ENCODE measurements at regions not wholly inside any gene's neighbourhood (a gene's known extent, or its start where the extent isn't known, plus 50 kb on each side); places are given as distances from the start of the nearest gene placed in this dataset.
"Not testable (repeated sequence)": the region's sequence is repeated elsewhere in the genome, so short reads cannot be mapped to it uniquely, and the experiment has no call there.

GRCh38 chr6:85005494-85005893, 241.1 kb upstream of the TBX18 start:
- CTCF ChIA-PET: no interaction called here

DNA sequence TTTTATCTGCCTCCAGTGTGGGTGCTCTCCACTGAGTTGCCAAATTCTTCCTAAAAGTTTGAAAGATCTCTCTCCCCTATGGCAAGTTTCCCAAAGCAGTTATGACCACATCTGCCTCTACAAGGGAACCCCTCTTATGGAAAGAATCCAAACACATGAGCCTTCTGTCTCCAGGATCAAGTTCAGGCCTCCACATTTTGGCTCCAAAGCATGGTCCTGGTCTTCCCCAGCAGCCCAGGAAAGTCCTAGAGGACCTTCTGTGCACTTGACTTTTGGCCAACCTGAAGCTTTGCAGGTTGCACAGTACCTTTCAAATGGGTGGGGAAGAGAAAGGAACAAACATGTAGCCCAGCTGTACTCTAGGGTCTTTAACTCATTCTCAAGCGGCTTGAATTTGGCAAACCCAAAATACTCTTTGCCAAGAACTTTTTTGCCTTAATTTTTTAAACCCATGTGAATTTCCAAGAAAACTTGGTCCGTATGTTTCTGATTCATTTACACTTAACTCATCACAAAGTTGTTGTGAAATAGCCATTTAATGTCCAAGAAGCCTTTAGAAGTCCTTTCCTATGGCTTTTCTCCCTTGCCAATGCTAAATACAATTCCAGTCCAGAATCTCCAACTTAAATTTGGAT, 240.1 kb upstream of the TBX18 start:
- ATAC-seq (ENCODE audit: low read depth): no peak
- ChIA-PET CTCF (no interaction called here), POLR2A (no interaction called here)
- Mint-ChIP-seq H3K4me1 (no peaks in the 10 kb centered on the region), H3K27me3 (no peaks in the 10 kb centered on the region), H3K36me3 (ENCODE audit: low read depth) (no peaks in the 10 kb centered on the region), H3K27ac (no peak overlapping the region), H3K4me3 (no peak overlapping the region), H3K9me3 (no peaks in the 10 kb centered on the region)
- intact Hi-C loops (cut with micrococcal nuclease): no loop called here
- TF ChIP-seq, protein P1, sequence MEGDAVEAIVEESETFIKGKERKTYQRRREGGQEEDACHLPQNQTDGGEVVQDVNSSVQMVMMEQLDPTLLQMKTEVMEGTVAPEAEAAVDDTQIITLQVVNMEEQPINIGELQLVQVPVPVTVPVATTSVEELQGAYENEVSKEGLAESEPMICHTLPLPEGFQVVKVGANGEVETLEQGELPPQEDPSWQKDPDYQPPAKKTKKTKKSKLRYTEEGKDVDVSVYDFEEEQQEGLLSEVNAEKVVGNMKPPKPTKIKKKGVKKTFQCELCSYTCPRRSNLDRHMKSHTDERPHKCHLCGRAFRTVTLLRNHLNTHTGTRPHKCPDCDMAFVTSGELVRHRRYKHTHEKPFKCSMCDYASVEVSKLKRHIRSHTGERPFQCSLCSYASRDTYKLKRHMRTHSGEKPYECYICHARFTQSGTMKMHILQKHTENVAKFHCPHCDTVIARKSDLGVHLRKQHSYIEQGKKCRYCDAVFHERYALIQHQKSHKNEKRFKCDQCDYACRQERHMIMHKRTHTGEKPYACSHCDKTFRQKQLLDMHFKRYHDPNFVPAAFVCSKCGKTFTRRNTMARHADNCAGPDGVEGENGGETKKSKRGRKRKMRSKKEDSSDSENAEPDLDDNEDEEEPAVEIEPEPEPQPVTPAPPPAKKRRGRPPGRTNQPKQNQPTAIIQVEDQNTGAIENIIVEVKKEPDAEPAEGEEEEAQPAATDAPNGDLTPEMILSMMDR (IDR thresholded peaks at IDR 0.05): no peak
- no peak for DNase-seq

More at GRCh38 chr6:85005494-85005893, 241.1 kb upstream of the TBX18 start:
- POLR2A ChIA-PET: no interaction called here
- Mint-ChIP-seq H3K27me3 (no peaks in the 10 kb centered on the region), H3K4me3 (no peak overlapping the region), H3K4me1 (no peaks in the 10 kb centered on the region), H3K9me3 (no peaks in the 10 kb centered on the region), H3K27ac (no peak overlapping the region), H3K36me3 (ENCODE audit: low read depth) (no peaks in the 10 kb centered on the region)
- DNase-seq (no peak), ATAC-seq (ENCODE audit: low read depth) (no peak)
- TF ChIP-seq, protein P1 (IDR thresholded peaks at IDR 0.05): no peak
- intact Hi-C loops (cut with micrococcal nuclease): no loop called here

DNA sequence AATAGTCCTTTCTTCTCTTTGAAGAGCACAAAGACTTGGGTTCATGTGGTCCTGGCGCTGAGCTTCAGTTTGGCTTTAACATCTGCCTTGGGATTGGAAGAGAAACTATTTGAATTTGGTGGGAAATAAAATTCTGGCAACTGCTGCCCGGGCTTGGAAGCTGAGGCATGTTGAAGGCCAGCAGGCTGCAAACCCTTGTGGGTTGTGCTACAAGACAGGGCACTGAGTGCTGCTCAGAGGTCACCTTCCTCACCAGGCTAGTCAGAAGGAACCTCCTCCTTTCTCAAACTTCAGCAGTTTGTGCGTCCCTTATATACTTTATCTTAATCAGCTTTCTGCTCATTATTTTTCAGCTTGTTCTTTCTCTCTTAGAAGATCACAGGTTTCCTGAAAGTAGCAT, 238.4 kb upstream of the TBX18 start:
- H3K4me1 Mint-ChIP-seq: no peaks in the 10 kb centered on the region
- POLR2A ChIA-PET: no interaction called here
- DNase-seq: no peak
- H3K9me3 Mint-ChIP-seq: no peaks in the 10 kb centered on the region
- H3K27me3 Mint-ChIP-seq: no peaks in the 10 kb centered on the region
- TF ChIP-seq, protein P1 (IDR thresholded peaks at IDR 0.05): no peak
- ATAC-seq (ENCODE audit: low read depth): no peak
- intact Hi-C loops (cut with micrococcal nuclease): no loop called here
- H3K4me3 Mint-ChIP-seq: no peak overlapping the region
- CTCF ChIA-PET: no interaction called here
- no peak overlapping the region for H3K27ac Mint-ChIP-seq
- no peaks in the 10 kb centered on the region for H3K36me3 Mint-ChIP-seq (ENCODE audit: low read depth)

- H3K9me3 Mint-ChIP-seq: no peaks in the 10 kb centered on the region
- H3K36me3 Mint-ChIP-seq (ENCODE audit: low read depth): no peaks in the 10 kb centered on the region
- ATAC-seq (ENCODE audit: low read depth) (no peak), DNase-seq (no peak)
- H3K27me3 Mint-ChIP-seq: no peaks in the 10 kb centered on the region
- CTCF ChIA-PET: no interaction called here
- no peaks in the 10 kb centered on the region for H3K4me1 Mint-ChIP-seq
- intact Hi-C loops (cut with micrococcal nuclease): no loop called here
- no peak overlapping the region for H3K4me3 Mint-ChIP-seq
- POLR2A ChIA-PET: no interaction called here
- H3K27ac Mint-ChIP-seq: no peak overlapping the region
- TF ChIP-seq, protein P1 (IDR thresholded peaks at IDR 0.05): no peak
These were observed 235.6 kb upstream of the TBX18 start for GRCh38 chr6:85000001-85000400.

DNA sequence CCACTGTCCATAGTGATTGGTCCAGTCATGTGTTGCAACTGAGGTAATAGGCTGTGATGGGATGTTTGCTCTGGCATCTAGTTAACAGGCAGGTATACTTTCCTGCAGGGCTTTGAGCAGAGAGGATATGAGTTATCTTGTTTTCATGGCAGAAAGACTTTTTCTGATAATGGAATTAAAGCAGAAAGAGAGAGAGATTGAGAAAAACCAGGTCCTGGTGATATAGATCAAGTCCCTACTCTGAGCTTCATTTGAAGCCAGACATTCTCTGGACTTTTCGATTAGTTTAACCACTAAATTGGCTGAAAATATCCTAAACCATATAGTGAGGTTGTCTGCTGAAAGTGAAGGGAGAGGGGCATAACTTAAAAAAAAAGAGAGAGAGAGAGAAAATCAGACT, 233.8 kb upstream of the TBX18 start:
- no peak overlapping the region for H3K27ac Mint-ChIP-seq
- H3K36me3 Mint-ChIP-seq (ENCODE audit: low read depth): no peaks in the 10 kb centered on the region
- H3K4me1 Mint-ChIP-seq: no peaks in the 10 kb centered on the region
- ATAC-seq (ENCODE audit: low read depth): no peak
- no peaks in the 10 kb centered on the region for H3K9me3 Mint-ChIP-seq
- CTCF ChIA-PET: no interaction called here
- H3K27me3 Mint-ChIP-seq: no peaks in the 10 kb centered on the region
- DNase-seq: no peak
- POLR2A ChIA-PET: no interaction called here
- no peak overlapping the region for H3K4me3 Mint-ChIP-seq
- intact Hi-C loops (cut with micrococcal nuclease): no loop called here
- TF ChIP-seq, protein P1 (IDR thresholded peaks at IDR 0.05): no peak

DNA sequence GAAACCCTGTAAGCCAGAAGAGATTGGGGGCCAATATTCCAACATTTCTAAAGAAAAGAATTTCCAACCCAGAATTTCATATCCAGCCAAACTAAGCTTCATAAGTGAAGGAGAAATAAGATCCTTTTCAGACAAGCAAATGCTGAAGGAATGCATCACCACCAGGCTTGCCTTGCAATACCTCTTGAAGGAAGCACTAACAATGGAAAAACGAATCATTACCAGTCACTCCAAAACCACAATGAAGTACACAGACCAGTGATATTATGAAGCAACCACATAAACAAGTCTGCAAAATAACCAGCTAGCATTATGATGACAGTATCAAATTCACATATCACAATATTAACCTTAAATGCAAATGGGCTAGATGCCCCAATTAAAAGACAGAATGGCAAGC, 224.4 kb upstream of the TBX18 start:
- intact Hi-C loops (cut with micrococcal nuclease); H3K27me3 Mint-ChIP-seq; CTCF ChIA-PET; H3K27ac Mint-ChIP-seq; DNase-seq; POLR2A ChIA-PET; H3K4me1 Mint-ChIP-seq; H3K4me3 Mint-ChIP-seq; ATAC-seq (ENCODE audit: low read depth); H3K36me3 Mint-ChIP-seq (ENCODE audit: low read depth): not testable (repeated sequence)
- peaks cover 13% of the 10 kb centered on the region for H3K9me3 Mint-ChIP-seq

DNA sequence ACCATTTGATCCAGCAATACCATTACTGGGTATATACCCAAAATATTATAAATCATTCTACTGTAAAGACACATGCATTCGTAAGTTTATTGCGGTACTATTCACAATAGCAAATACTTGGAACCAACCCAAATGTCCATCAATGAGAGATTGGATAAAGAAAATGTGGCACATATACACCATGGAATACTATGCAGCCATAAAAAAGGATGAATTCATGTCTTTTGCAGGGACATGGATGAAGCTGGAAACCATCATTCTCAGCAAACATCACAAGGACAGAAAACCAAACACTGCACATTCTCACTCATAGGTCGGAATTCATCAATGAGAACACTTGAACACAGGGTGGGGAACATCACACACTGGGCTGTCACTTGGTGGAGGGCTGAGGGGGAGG, 221.1 kb upstream of the TBX18 start:
- H3K27ac Mint-ChIP-seq; DNase-seq; CTCF ChIA-PET; H3K4me3 Mint-ChIP-seq; ATAC-seq (ENCODE audit: low read depth); H3K36me3 Mint-ChIP-seq (ENCODE audit: low read depth); intact Hi-C loops (cut with micrococcal nuclease); H3K4me1 Mint-ChIP-seq; H3K27me3 Mint-ChIP-seq; POLR2A ChIA-PET: not testable (repeated sequence)
- H3K9me3 Mint-ChIP-seq: peaks cover 14% of the 10 kb centered on the region

Measured in activated B cell treated with CpG ODN at 0.5 μM for 24 hours (primary cell).